ENCODE measurements at regions not wholly inside any gene's neighbourhood (a gene's known extent, or its start where the extent isn't known, plus 50 kb on each side); places are given as distances from the start of the nearest gene placed in this dataset.

DNA sequence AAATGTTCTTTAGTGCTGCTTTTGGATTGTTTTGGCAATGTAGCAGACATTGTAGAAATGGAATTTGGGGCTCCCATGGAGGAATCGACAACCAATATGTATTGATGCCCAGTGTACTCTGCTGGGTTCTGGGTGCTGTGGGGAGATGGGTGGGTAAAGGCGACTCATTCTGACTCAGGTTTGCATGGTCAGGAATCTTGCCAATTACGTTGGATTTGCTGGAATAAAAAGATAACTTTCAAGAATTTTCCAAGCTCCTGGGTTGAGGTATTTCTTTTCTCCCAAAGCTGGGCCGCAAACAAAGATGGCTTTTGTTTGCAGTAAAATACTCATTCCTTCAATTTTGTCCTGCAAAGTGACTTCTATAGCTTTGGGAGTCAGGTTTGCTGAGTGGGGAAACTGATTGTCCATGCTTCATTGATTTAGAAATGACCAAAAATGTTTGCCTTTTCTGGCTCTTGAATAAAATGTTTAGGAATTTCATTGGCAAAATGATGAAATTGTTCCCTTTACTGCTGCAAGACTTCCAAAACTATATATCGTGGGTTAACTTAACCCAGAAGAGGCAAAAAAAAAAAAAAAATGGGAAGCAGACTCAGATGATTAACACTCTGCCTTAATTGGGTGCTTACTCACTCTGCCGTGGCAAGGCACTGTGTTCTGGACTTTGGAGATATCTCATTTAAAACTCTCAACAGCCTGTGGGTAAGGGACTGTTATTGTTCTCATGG lies 57.0 kb downstream of the RTL9 start:
- H3K36me3 ChIP-seq (replicated peaks in 1 of 2; ENCODE audit: control insufficient read depth in 1 of 2, insufficient read depth in 2 of 2, low read length in 1 of 2): no peaks in the 10 kb centered on the region
- TF ChIP-seq NFIC (IDR thresholded peaks at IDR 0.05; ENCODE audit: borderline replicate concordance): no peak
- TF ChIP-seq, protein P1, sequence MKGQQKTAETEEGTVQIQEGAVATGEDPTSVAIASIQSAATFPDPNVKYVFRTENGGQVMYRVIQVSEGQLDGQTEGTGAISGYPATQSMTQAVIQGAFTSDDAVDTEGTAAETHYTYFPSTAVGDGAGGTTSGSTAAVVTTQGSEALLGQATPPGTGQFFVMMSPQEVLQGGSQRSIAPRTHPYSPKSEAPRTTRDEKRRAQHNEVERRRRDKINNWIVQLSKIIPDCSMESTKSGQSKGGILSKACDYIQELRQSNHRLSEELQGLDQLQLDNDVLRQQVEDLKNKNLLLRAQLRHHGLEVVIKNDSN (IDR thresholded peaks at IDR 0.05; ENCODE audit: borderline replicate concordance, low read depth): no peak
- no peak for TF ChIP-seq POLR2AphosphoS5 (IDR thresholded peaks at IDR 0.05; ENCODE audit: low read depth, low read length)
- TF ChIP-seq FOSL2 (IDR thresholded peaks at IDR 0.05; ENCODE audit: borderline replicate concordance, low read depth): peak; percentile 33; the same call in 1 of the 2 replicates
- peak overlapping the region; percentile 60; the same call in 1 of the 2 replicates for H2AFZ ChIP-seq (ENCODE audit: low read depth)
- CTCF ChIA-PET: interaction anchor here (1.0 to 14.6 kb wide), 6 partner anchors 8 to 504 kb away, joined by 3 to 315 read pairs (median 4); no protein-coding TSS in a partner anchor
- no peaks in the 10 kb centered on the region for H3K9me3 ChIP-seq
- no peak overlapping the region for H3K4me2 ChIP-seq
- no peak overlapping the region for H3K4me3 ChIP-seq (ENCODE audit: low read depth in 2 of 2, low read length in 1 of 2)
- H3K4me1 ChIP-seq (ENCODE audit: control insufficient read depth in 1 of 2, insufficient read depth in 2 of 2, low read depth in 1 of 2, low read length in 1 of 2): peaks cover 0 to 11% of the 10 kb centered on the region in 2 experiments; a peak in 1 of 4 replicates
- H3K9me2 ChIP-seq: no peaks in the 10 kb centered on the region
- no peaks in the 10 kb centered on the region for H4K20me1 ChIP-seq (ENCODE audit: insufficient read depth)
- peak overlapping the region in 1 of 2 experiments; percentile 76; a peak in 2 of 4 replicates for H3K27ac ChIP-seq (ENCODE audit: low read depth in 2 of 2, low read length in 1 of 2)
- H3K79me2 ChIP-seq (ENCODE audit: insufficient read depth): no peaks in the 10 kb centered on the region
- H3K9ac ChIP-seq: no peak overlapping the region
- H3F3A ChIP-seq (replicated peaks; ENCODE audit: insufficient read depth): peaks cover 7% of the 10 kb centered on the region
- WGBS (ENCODE audit: low lambda C conversion rate): 23% methylated on average over 6 of the region's 6 CpGs
- no peaks in the 10 kb centered on the region; the same call in 1 of the 2 replicates for H3K27me3 ChIP-seq (ENCODE audit: insufficient read depth)
- POLR2A ChIA-PET: no interaction called here
- no peak for DNase-seq

DNA sequence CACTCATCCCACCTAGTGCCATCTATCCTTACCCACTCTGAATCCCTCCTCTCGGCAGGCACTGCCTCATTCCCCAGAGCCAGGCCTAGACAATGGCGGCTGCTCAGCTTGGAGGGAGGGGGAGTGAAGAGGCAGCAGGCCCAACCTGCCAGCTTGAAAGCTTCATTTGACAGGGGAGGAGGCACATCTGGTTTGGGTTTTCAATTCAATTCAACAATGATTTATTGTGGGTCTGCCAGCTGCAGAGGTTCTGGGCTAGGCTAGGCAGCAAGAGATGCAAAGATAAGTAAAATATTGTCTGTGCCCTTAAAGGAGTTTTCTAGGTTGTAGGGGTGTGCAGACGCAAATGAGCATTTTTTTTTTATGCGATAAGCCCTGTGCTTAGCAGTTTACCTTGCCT lies 58.5 kb downstream of the RTL9 start:
- Histone ChIP-seq H3K9me2 (no peaks in the 10 kb centered on the region), H3K4me1 (ENCODE audit: control insufficient read depth in 1 of 2, insufficient read depth in 2 of 2, low read depth in 1 of 2, low read length in 1 of 2) (peaks cover 0 to 11% of the 10 kb centered on the region in 2 experiments; a peak in 1 of 4 replicates), H3K36me3 (replicated peaks in 1 of 2; ENCODE audit: control insufficient read depth in 1 of 2, insufficient read depth in 2 of 2, low read length in 1 of 2) (no peaks in the 10 kb centered on the region), H3K27me3 (ENCODE audit: insufficient read depth) (no peaks in the 10 kb centered on the region; the same call in 1 of the 2 replicates), H3K9me3 (no peaks in the 10 kb centered on the region), H3F3A (replicated peaks; ENCODE audit: insufficient read depth) (peaks cover 7% of the 10 kb centered on the region), H2AFZ (ENCODE audit: low read depth) (no peak overlapping the region), H3K27ac (ENCODE audit: low read depth in 2 of 2, low read length in 1 of 2) (peak overlapping the region in 1 of 2 experiments; percentile 78; a peak in 2 of 4 replicates), H3K9ac (no peak overlapping the region), H3K79me2 (ENCODE audit: insufficient read depth) (no peaks in the 10 kb centered on the region), H4K20me1 (ENCODE audit: insufficient read depth) (no peaks in the 10 kb centered on the region), H3K4me2 (no peak overlapping the region), H3K4me3 (ENCODE audit: low read depth in 2 of 2, low read length in 1 of 2) (no peak overlapping the region)
- peak; percentile 70 for DNase-seq
- ChIA-PET CTCF (interaction anchor here (0.6 to 14.6 kb wide), 8 partner anchors 9 to 430 kb away, joined by 3 to 315 read pairs (median 6); no protein-coding TSS in a partner anchor), POLR2A (no interaction called here)
- WGBS (ENCODE audit: low lambda C conversion rate): 31% methylated on average over 4 of the region's 4 CpGs
- peak; percentile 88 for TF ChIP-seq GATA2 (CRISPR knock-in tag; IDR thresholded peaks at IDR 0.05)
- TF ChIP-seq TAF1 (IDR thresholded peaks at IDR 0.05; ENCODE audit: borderline replicate concordance, low read depth, low read length): no peak
- peak in 1 of 2 experiments; percentile 80; a peak in 1 of 4 replicates for TF ChIP-seq EP300 (IDR thresholded peaks at IDR 0.05; ENCODE audit: borderline replicate concordance in 1 of 2, low read depth in 1 of 2, low read length in 1 of 2)
- no peak for TF ChIP-seq FOSL2 (IDR thresholded peaks at IDR 0.05; ENCODE audit: borderline replicate concordance, low read depth)
- no peak for TF ChIP-seq JUND (IDR thresholded peaks at IDR 0.05)
- TF ChIP-seq, protein P2, sequence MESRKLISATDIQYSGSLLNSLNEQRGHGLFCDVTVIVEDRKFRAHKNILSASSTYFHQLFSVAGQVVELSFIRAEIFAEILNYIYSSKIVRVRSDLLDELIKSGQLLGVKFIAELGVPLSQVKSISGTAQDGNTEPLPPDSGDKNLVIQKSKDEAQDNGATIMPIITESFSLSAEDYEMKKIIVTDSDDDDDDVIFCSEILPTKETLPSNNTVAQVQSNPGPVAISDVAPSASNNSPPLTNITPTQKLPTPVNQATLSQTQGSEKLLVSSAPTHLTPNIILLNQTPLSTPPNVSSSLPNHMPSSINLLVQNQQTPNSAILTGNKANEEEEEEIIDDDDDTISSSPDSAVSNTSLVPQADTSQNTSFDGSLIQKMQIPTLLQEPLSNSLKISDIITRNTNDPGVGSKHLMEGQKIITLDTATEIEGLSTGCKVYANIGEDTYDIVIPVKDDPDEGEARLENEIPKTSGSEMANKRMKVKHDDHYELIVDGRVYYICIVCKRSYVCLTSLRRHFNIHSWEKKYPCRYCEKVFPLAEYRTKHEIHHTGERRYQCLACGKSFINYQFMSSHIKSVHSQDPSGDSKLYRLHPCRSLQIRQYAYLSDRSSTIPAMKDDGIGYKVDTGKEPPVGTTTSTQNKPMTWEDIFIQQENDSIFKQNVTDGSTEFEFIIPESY (IDR thresholded peaks at IDR 0.05; ENCODE audit: borderline replicate concordance, low read depth): no peak
- TF ChIP-seq RCOR1 (IDR thresholded peaks at IDR 0.05; ENCODE audit: low read length): no peak
- TF ChIP-seq NFIC (IDR thresholded peaks at IDR 0.05; ENCODE audit: borderline replicate concordance): no peak
- TF ChIP-seq RXRA (IDR thresholded peaks at IDR 0.05; ENCODE audit: borderline replicate concordance, low read depth): no peak
- TF ChIP-seq FOXJ3 (CRISPR knock-in tag; IDR thresholded peaks at IDR 0.05): peak; percentile 44; the same call in 1 of the 2 replicates
- no peak for TF ChIP-seq EZH2phosphoT487 (IDR thresholded peaks at IDR 0.05; ENCODE audit: borderline replicate concordance, low read depth)
- no peak for TF ChIP-seq POLR2AphosphoS5 (IDR thresholded peaks at IDR 0.05; ENCODE audit: low read depth, low read length)
- peak; percentile 55 for TF ChIP-seq CHD2 (IDR thresholded peaks at IDR 0.05; ENCODE audit: low read length, partially characterized antibody)
- TF ChIP-seq, protein P3, sequence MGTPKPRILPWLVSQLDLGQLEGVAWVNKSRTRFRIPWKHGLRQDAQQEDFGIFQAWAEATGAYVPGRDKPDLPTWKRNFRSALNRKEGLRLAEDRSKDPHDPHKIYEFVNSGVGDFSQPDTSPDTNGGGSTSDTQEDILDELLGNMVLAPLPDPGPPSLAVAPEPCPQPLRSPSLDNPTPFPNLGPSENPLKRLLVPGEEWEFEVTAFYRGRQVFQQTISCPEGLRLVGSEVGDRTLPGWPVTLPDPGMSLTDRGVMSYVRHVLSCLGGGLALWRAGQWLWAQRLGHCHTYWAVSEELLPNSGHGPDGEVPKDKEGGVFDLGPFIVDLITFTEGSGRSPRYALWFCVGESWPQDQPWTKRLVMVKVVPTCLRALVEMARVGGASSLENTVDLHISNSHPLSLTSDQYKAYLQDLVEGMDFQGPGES (IDR thresholded peaks at IDR 0.05; ENCODE audit: low read depth, low read length): no peak
- TF ChIP-seq NRF1 (IDR thresholded peaks at IDR 0.05; ENCODE audit: low read depth, low read length): no peak
- TF ChIP-seq, protein P1 (IDR thresholded peaks at IDR 0.05; ENCODE audit: borderline replicate concordance, low read depth): no peak
- no peak for TF ChIP-seq MEF2A (IDR thresholded peaks at IDR 0.05; ENCODE audit: borderline replicate concordance, low read depth)
- TF ChIP-seq TCF12 (IDR thresholded peaks at IDR 0.05): peak; percentile 69
- TF ChIP-seq, protein P4, sequence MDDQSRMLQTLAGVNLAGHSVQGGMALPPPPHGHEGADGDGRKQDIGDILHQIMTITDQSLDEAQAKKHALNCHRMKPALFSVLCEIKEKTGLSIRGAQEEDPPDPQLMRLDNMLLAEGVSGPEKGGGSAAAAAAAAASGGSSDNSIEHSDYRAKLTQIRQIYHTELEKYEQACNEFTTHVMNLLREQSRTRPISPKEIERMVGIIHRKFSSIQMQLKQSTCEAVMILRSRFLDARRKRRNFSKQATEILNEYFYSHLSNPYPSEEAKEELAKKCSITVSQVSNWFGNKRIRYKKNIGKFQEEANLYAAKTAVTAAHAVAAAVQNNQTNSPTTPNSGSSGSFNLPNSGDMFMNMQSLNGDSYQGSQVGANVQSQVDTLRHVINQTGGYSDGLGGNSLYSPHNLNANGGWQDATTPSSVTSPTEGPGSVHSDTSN (IDR thresholded peaks at IDR 0.05): peak; percentile 42; the same call in 1 of the 2 replicates
- no peak for TF ChIP-seq RFX5 (IDR thresholded peaks at IDR 0.05; ENCODE audit: low read length)
- no peak for TF ChIP-seq ELF1 (IDR thresholded peaks at IDR 0.05)
